K562 (cell line): ENCODE measurements at regions not wholly inside any gene's neighbourhood (a gene's known extent, or its start where the extent isn't known, plus 50 kb on each side); places are given as distances from the start of the nearest gene placed in this dataset.
A peak's percentile ranks its signal among the peaks of the same experiment; 100 is the strongest.

Experiments
- ATAC-seq: fragments of 200-7000 bp; cut with Tn5 transposase; 3 replicates; pipeline ENCODE4 v1.9.1; 2020; ENCODE audit warnings: moderate library complexity
- BruUV-seq: library from RNA; stranded (reverse); fragments of 400-500 nt; replicated peaks from 2 replicates; lab custom pipeline; 2021; lab: Mats Ljungman, UMichigan
- CTCF ChIA-PET: fragments of 300-600 bp; formaldehyde crosslinking; extraction: SDS; loops from one replicate; lab custom pipeline; 2021; ENCODE audit warnings: low intra/inter-chr PET ratio; lab: Yijun Ruan, JAX
- POLR2A ChIA-PET: fragments of 300-600, 350-650 bp; sonication (Branson Sonifier 250); formaldehyde crosslinking; extraction: SDS; loops from one replicate; lab custom pipeline; 2021; ENCODE audit warnings: antibody characterized with exemption, inconsistent platforms; lab: Yijun Ruan, JAX
- DNase-seq, 4 experiments: peaks; one replicate each; pipeline versions ENCODE4 v3.0.0 to v3.0.0-alpha.2; 2011 to 2018; ENCODE audit warnings: low spot score in 3 of 4, mixed read lengths in 3 of 4; ENCODE audit errors: extremely low read depth in 1 of 4
- FAIRE-seq: peaks from 2 replicates; lab custom pipeline; 2011; peaks lifted over from hg19 to GRCh38; lab: Jason Lieb, UNC
- H2AFZ ChIP-seq: 2 replicates; pipeline ENCODE4 v1.6.0; 2011; ENCODE audit warnings: low read depth, low read length, control low read depth, inconsistent platforms
- H3K27ac ChIP-seq: fragments of 200-600 bp; 3 replicates; pipeline ENCODE4 v1.8.0; 2011; ENCODE audit warnings: low read depth, mild to moderate bottlenecking, control low read depth, inconsistent platforms, low read length, moderate library complexity, mixed read lengths; ENCODE audit errors: extremely low read depth
- H3K27me3 ChIP-seq, 2 experiments: fragments of 300-600 bp in 1 of 2; 2 replicates in 1 of 2; 3 replicates in 1 of 2; pipeline versions ENCODE4 v1.6.0 to v1.8.0; 2011; ENCODE audit warnings: inconsistent platforms in 2 of 2, low read length in 2 of 2, mild to moderate bottlenecking in 1 of 2, mixed read lengths in 1 of 2, moderate library complexity in 1 of 2; ENCODE audit not compliant: control insufficient read depth in 2 of 2, insufficient read depth in 2 of 2
- H3K36me3 ChIP-seq: fragments of 300-600 bp; 3 replicates; pipeline ENCODE4 v1.8.0; 2011; ENCODE audit warnings: mild to moderate bottlenecking, low read length, inconsistent platforms; ENCODE audit not compliant: control insufficient read depth, insufficient read depth
- H3K4me1 ChIP-seq, 2 experiments: fragments of 200-600 bp in 1 of 2; replicated peaks in 1 of 2; 2 replicates in 1 of 2; 3 replicates in 1 of 2; pipeline versions ENCODE4 v1.5.1 to v1.8.0; 2011; ENCODE audit warnings: inconsistent platforms in 2 of 2, low read length in 2 of 2, mild to moderate bottlenecking in 1 of 2, mixed read lengths in 1 of 2, moderate library complexity in 1 of 2; ENCODE audit not compliant: control insufficient read depth in 2 of 2, insufficient read depth in 2 of 2
- H3K4me2 ChIP-seq: 2 replicates; pipeline ENCODE4 v1.6.1; 2011; ENCODE audit warnings: low read length, control low read depth, inconsistent platforms, mixed read lengths; ENCODE audit not compliant: insufficient read depth
- H3K4me3 ChIP-seq: fragments of 200-600 bp; sonication (generic), shearing (Covaris generic); 2 replicates; pipeline ENCODE4 v1.5.1; 2016; ENCODE audit warnings: control low read depth, inconsistent platforms
- H3K79me2 ChIP-seq: fragments of 200-600 bp; 3 replicates; pipeline ENCODE4 v1.8.0; 2011; ENCODE audit warnings: low read length, inconsistent platforms; ENCODE audit not compliant: control insufficient read depth, insufficient read depth
- H3K9ac ChIP-seq, 2 experiments: 2 replicates each; pipeline versions ENCODE4 v1.6.0 to v1.6.1; 2011; ENCODE audit warnings: low read depth in 2 of 2, low read length in 2 of 2, control low read depth in 1 of 2, inconsistent platforms in 1 of 2, mild to moderate bottlenecking in 1 of 2, mixed read lengths in 1 of 2; ENCODE audit not compliant: insufficient read depth in 1 of 2
- H3K9me1 ChIP-seq: one replicate; pipeline ENCODE4 v1.6.0; 2011; ENCODE audit warnings: inconsistent platforms, mild to moderate bottlenecking, low read length, moderate library complexity; ENCODE audit not compliant: control insufficient read depth, insufficient read depth
- H3K9me3 ChIP-seq: replicated peaks from 2 replicates; pipeline ENCODE4 v1.5.1; 2011; ENCODE audit warnings: low read depth, low read length, inconsistent platforms; ENCODE audit not compliant: control insufficient read depth, insufficient read depth
- H4K20me1 ChIP-seq: replicated peaks from 2 replicates; pipeline ENCODE4 v1.6.1; 2011; ENCODE audit warnings: low read length, inconsistent platforms, mixed read lengths; ENCODE audit not compliant: control insufficient read depth, insufficient read depth
- AFF4 ChIP-seq: sonication (generic); formaldehyde crosslinking; IDR thresholded peaks from 2 replicates; pipeline ENCODE4 v1.8.0; 2023; ENCODE audit warnings: mild to moderate bottlenecking, missing genetic modification reagents
- BRF1 ChIP-seq: IDR thresholded peaks from 3 replicates; pipeline ENCODE4 v1.6.1; 2011; ENCODE audit warnings: borderline replicate concordance, mild to moderate bottlenecking; ENCODE audit not compliant: insufficient read length; ENCODE audit errors: extremely low read depth
- L3MBTL2 ChIP-seq: fragments of 450-650 bp; IDR thresholded peaks from 2 replicates; pipeline ENCODE4 v1.6.1; 2016; ENCODE audit warnings: mild to moderate bottlenecking, moderate library complexity
- MECOM ChIP-seq: fragments of 250-450 bp; sonication (Bioruptor Pico); IDR thresholded peaks from 2 replicates; pipeline ENCODE4 v1.8.0; 2022; ENCODE audit warnings: inconsistent platforms
- MYBL2 ChIP-seq, 2 experiments: fragments of 450-650 bp in 1 of 2; sonication (generic) in 1 of 2; formaldehyde crosslinking in 1 of 2; IDR thresholded peaks; 2 replicates each; pipeline versions ENCODE4 v1.6.1 to v1.8.1; 2017 to 2022; ENCODE audit warnings: borderline replicate concordance in 1 of 2, inconsistent platforms in 1 of 2, low read depth in 1 of 2, mild to moderate bottlenecking in 1 of 2, missing genetic modification reagents in 1 of 2, moderate library complexity in 1 of 2
- MYC ChIP-seq, 2 experiments: fragments of 250-450 bp in 1 of 2; sonication (Bioruptor Pico) in 1 of 2; IDR thresholded peaks; 2 replicates each; pipeline versions ENCODE4 v1.5.1 to v1.6.1; 2012 to 2021; ENCODE audit warnings: low read depth in 2 of 2, borderline replicate concordance in 1 of 2, improper control_type of control experiment in 1 of 2, low read length in 1 of 2, mild to moderate bottlenecking in 1 of 2, moderate library complexity in 1 of 2
- SMAD1 ChIP-seq: fragments of 150-350 bp; IDR thresholded peaks from 2 replicates; pipeline ENCODE4 v1.6.1; 2014; ENCODE audit warnings: low read length, low read depth; ENCODE audit not compliant: partially characterized antibody
- SMAD3 ChIP-seq: fragments of 450-650 bp; formaldehyde crosslinking; conservative IDR thresholded peaks from 2 replicates; pipeline ENCODE4 v1.4.0; 2020; ENCODE audit warnings: mild to moderate bottlenecking
- YY1 ChIP-seq, 3 experiments: IDR thresholded peaks; 2 replicates each; pipeline ENCODE4 v1.6.1; 2011; ENCODE audit warnings: low read length in 2 of 3, mild to moderate bottlenecking in 2 of 3, moderate library complexity in 2 of 3, borderline replicate concordance in 1 of 3, control low read depth in 1 of 3, low read depth in 1 of 3; ENCODE audit not compliant: insufficient read depth in 3 of 3, insufficient replicate concordance in 2 of 3, control insufficient read depth in 1 of 3, insufficient read length in 1 of 3; ENCODE audit errors: extremely low read depth in 1 of 3
- WGBS: fragments of 100-300 bp; shearing (Covaris generic); methylation state at CpG from one replicate; pipeline ENCODE4 v1.1.6; 2016; ENCODE audit warnings: low coverage, mixed read lengths; ENCODE audit not compliant: insufficient coverage; ENCODE audit errors: missing lambda C conversion rate; 5-methylcytosine and 5-hydroxymethylcytosine counted together
- in situ Hi-C: fragments of 300-500 bp; cut with MboI; formaldehyde crosslinking; loops from 4 replicates; pipeline ENCODE4 v1.15.0; 2018; ENCODE audit warnings: inconsistent platforms, mixed read lengths
- intact Hi-C: fragments of 100-400 bp; cut with micrococcal nuclease; formaldehyde crosslinking; loops from 2 replicates; pipeline ENCODE4 v1.14.2; 2022
- TF ChIP-seq, protein P1 (sequence below): fragments of 250-450 bp; sonication (Bioruptor Pico); IDR thresholded peaks from 2 replicates; pipeline ENCODE4 v1.5.1; 2021; ENCODE audit warnings: mild to moderate bottlenecking
- TF ChIP-seq, protein P2 (sequence below): sonication (generic); formaldehyde crosslinking; IDR thresholded peaks from 2 replicates; pipeline ENCODE4 v1.9.0; 2022; ENCODE audit warnings: mild to moderate bottlenecking, missing genetic modification reagents

DNA sequence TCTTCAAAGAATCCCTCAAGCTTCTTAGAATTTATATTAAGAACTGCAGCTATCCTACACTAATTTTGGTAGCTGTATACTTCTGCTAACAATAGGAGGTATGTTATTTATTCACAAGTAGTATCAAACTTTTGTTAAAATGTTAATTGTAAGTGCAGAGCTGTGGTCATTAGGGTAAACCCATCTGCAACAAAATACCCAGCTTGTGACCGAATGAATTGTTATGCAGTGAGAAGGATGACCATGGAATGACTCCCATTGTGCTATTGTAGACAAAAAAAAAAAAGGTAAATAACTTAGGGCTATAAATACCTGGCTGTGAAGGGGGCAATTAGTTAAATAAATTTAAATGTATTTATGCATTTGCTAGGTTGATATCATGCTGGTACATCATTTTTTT, 186.1 kb downstream of the ADCYAP1 start (continued):
- TF ChIP-seq AFF4 (CRISPR knock-in tag) (no peak), L3MBTL2 (no peak), MYBL2 (IDR thresholded peaks at IDR 0.05; ENCODE audit: low read depth) (no peak), MYBL2 (CRISPR knock-in tag; IDR thresholded peaks at IDR 0.05; ENCODE audit: borderline replicate concordance) (no peak)
- TF ChIP-seq, protein P1, sequence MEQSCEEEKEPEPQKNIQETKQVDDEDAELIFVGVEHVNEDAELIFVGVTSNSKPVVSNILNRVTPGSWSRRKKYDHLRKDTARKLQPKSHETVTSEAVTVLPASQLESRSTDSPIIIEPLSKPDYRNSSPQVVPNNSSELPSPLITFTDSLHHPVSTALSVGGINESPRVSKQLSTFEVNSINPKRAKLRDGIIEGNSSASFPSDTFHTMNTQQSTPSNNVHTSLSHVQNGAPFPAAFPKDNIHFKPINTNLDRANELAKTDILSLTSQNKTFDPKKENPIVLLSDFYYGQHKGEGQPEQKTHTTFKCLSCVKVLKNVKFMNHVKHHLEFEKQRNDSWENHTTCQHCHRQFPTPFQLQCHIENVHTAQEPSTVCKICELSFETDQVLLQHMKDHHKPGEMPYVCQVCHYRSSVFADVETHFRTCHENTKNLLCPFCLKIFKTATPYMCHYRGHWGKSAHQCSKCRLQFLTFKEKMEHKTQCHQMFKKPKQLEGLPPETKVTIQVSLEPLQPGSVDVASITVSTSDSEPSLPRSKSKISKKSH (CRISPR knock-in tag): no peak

DNA sequence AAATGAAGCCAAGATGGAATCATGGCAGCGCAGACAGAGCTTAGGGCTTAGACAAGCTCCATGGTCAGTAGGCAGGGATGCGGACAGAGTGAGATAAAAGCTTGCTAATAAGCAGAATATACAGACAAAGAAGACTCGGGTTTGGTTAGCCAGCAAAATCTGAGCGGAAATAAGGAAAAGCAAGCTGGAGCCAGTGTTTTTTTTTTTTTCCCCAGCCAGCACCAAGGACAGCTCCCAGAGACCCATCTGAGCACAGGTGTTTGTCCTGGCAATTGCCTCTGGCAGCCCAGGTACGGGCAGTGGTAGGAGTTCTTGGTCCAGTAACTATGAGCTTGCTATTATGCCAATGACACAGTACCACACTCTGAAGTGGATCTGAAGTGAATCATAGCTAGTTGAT, 187.6 kb downstream of the ADCYAP1 start:
- POLR2A ChIA-PET: interaction anchor here (0.6 to 1.8 kb wide), 5 partner anchors 11 to 38 kb away, joined by 3 to 6 read pairs (median 3); no protein-coding TSS in a partner anchor
- Histone ChIP-seq H3K9me1 (no peaks in the 10 kb centered on the region), H2AFZ (no peak overlapping the region), H3K79me2 (no peaks in the 10 kb centered on the region), H3K36me3 (no peaks in the 10 kb centered on the region), H3K4me2 (no peak overlapping the region), H3K9me3 (no peaks in the 10 kb centered on the region), H4K20me1 (no peaks in the 10 kb centered on the region), H3K4me3 (no peak overlapping the region), H3K27ac (no peak overlapping the region), H3K4me1 (no peaks in the 10 kb centered on the region), H3K9ac (no peak overlapping the region), H3K27me3 (peaks cover 2 to 24% of the 10 kb centered on the region in 2 experiments; a peak in 3 of 5 replicates)
- intact Hi-C loops: no loop called here
- ATAC-seq: peak; percentile 35; the same call in 1 of the 3 replicates
- in situ Hi-C loops: no loop called here
- CTCF ChIA-PET: interaction anchor here (0.7 kb wide), 1 partner anchor 223 kb away, joined by 3 read pairs; no protein-coding TSS in a partner anchor
- BruUV-seq: no TSS peak
- 22% methylated on average over 5 of the region's 5 CpGs for WGBS
- FAIRE-seq: peak; percentile 65
- peak; percentile 9 to 43 (median 20) for DNase-seq
- TF ChIP-seq YY1 (IDR thresholded peaks at IDR 0.05; ENCODE audit: borderline replicate concordance in 1 of 3, control insufficient read depth in 1 of 3, extremely low read depth in 1 of 3, insufficient read depth in 3 of 3, insufficient read length in 1 of 3, insufficient replicate concordance in 2 of 3, low read depth in 1 of 3, low read length in 2 of 3) (no peak), SMAD3 (no peak), MECOM (0 out of 2 replicates have a peak, but pooled peaks have one; percentile 49), SMAD1 (no peak), MYC (IDR thresholded peaks at IDR 0.05; ENCODE audit: low read depth, low read length) (no peak), MYC (CRISPR knock-in tag; IDR thresholded peaks at IDR 0.05; ENCODE audit: borderline replicate concordance, low read depth) (no peak), BRF1 (no peak)
- TF ChIP-seq, protein P2, sequence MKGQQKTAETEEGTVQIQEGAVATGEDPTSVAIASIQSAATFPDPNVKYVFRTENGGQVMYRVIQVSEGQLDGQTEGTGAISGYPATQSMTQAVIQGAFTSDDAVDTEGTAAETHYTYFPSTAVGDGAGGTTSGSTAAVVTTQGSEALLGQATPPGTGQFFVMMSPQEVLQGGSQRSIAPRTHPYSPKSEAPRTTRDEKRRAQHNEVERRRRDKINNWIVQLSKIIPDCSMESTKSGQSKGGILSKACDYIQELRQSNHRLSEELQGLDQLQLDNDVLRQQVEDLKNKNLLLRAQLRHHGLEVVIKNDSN (CRISPR knock-in tag): no peak
